GM12878 (cell line): ENCODE measurements at regions not wholly inside any gene's neighbourhood (a gene's known extent, or its start where the extent isn't known, plus 50 kb on each side); places are given as distances from the start of the nearest gene placed in this dataset.

Source experiments
- ATAC-seq: fragments of 200-7000 bp; cut with Tn5 transposase; 3 replicates; pipeline ENCODE4 v1.9.1; 2020; ENCODE audit warnings: mild to moderate bottlenecking, moderate library complexity
- BruUV-seq: library from RNA; stranded (reverse); fragments of 400-500 nt; replicated peaks from 2 replicates; lab custom pipeline; 2021; lab: Mats Ljungman, UMichigan
- CTCF ChIA-PET: fragments of 300-600 bp; sonication (Branson Sonifier 250); formaldehyde crosslinking; extraction: SDS; loops from one replicate; lab custom pipeline; 2021; ENCODE audit warnings: inconsistent platforms; lab: Yijun Ruan, JAX
- POLR2A ChIA-PET: fragments of 350-600 bp; formaldehyde crosslinking; extraction: SDS; loops from one replicate; lab custom pipeline; 2021; ENCODE audit warnings: inconsistent platforms; lab: Charles Lee
- RAD21 ChIA-PET: fragments of 300-600 bp; sonication (Branson Sonifier 250); formaldehyde crosslinking; loops from one replicate; lab custom pipeline; 2023; ENCODE audit warnings: antibody characterized with exemption; ENCODE audit not compliant: unreplicated experiment; lab: Charles Lee
- SMC1A ChIA-PET: fragments of 300-600 bp; sonication (Branson Sonifier 250); formaldehyde crosslinking; loops from one replicate; lab custom pipeline; 2023; ENCODE audit not compliant: unreplicated experiment, uncharacterized antibody; lab: Charles Lee
- DNase-seq: peaks from one replicate; pipeline ENCODE4 v3.0.0-alpha.2; 2011; ENCODE audit warnings: low read depth, low spot score
- FAIRE-seq: peaks from 3 replicates; lab custom pipeline; 2011; peaks lifted over from hg19 to GRCh38; lab: Jason Lieb, UNC
- H2AFZ ChIP-seq: 2 replicates; pipeline ENCODE4 v1.6.0; 2011; ENCODE audit warnings: low read depth, low read length, control low read depth; ENCODE audit not compliant: control insufficient read depth
- H3K27ac ChIP-seq: 2 replicates; pipeline ENCODE4 v1.5.1; 2011; ENCODE audit warnings: control low read depth; ENCODE audit not compliant: control insufficient read depth, insufficient read depth
- H3K27me3 ChIP-seq, 2 experiments: replicated peaks in 1 of 2; 2 replicates each; pipeline versions ENCODE4 v1.6.0 to v1.6.1; 2011; ENCODE audit warnings: low read length in 1 of 2; ENCODE audit not compliant: control insufficient read depth in 2 of 2, insufficient read depth in 2 of 2
- H3K36me3 ChIP-seq, 2 experiments: 2 replicates each; pipeline ENCODE4 v1.5.1; 2011; ENCODE audit warnings: low read length in 1 of 2; ENCODE audit not compliant: control insufficient read depth in 2 of 2, insufficient read depth in 2 of 2
- H3K4me1 ChIP-seq: 2 replicates; pipeline ENCODE4 v1.6.1; 2011; ENCODE audit warnings: mild to moderate bottlenecking, low read length, moderate library complexity, mixed read lengths; ENCODE audit not compliant: control insufficient read depth, insufficient read depth
- H3K4me2 ChIP-seq: 2 replicates; pipeline ENCODE4 v1.6.0; 2011; ENCODE audit warnings: control low read depth; ENCODE audit not compliant: control insufficient read depth, insufficient read depth
- H3K4me3 ChIP-seq: fragments of 200-600 bp; sonication (generic); 2 replicates; pipeline ENCODE4 v1.5.1; 2016
- H3K79me2 ChIP-seq: 2 replicates; pipeline ENCODE4 v1.6.0; 2011; ENCODE audit warnings: low read length; ENCODE audit not compliant: control insufficient read depth, insufficient read depth
- H3K9ac ChIP-seq: 2 replicates; pipeline ENCODE4 v1.8.0; 2011; ENCODE audit warnings: low read length, control low read depth, mixed read lengths; ENCODE audit not compliant: control insufficient read depth, insufficient read depth
- H3K9me3 ChIP-seq: replicated peaks from 3 replicates; pipeline ENCODE4 v1.5.1; 2011; ENCODE audit warnings: mild to moderate bottlenecking, low read length; ENCODE audit not compliant: control insufficient read depth, insufficient read depth
- H4K20me1 ChIP-seq: 2 replicates; pipeline ENCODE4 v1.6.0; 2011; ENCODE audit not compliant: control insufficient read depth, insufficient read depth
- IRF4 ChIP-seq: IDR thresholded peaks from 2 replicates; pipeline ENCODE4 v1.6.1; 2011; ENCODE audit warnings: low read depth, low read length
- IRF5 ChIP-seq: fragments of 450-650 bp; IDR thresholded peaks from 2 replicates; pipeline ENCODE4 v1.6.1; 2017; ENCODE audit warnings: borderline replicate concordance
- NKRF ChIP-seq: fragments of 450-650 bp; conservative IDR thresholded peaks from 2 replicates; pipeline ENCODE4 v1.6.1; 2017; ENCODE audit warnings: mild to moderate bottlenecking, moderate library complexity
- SREBF2 ChIP-seq: IDR thresholded peaks from 2 replicates; pipeline ENCODE4 v1.6.1; 2012; ENCODE audit warnings: mild to moderate bottlenecking, low read length
- WGBS: methylation state at CpG from one replicate; pipeline ENCODE4 v1.1.6; 2016; ENCODE audit warnings: low lambda C conversion rate; ENCODE audit not compliant: insufficient replicate concordance, insufficient coverage; ENCODE audit errors: missing lambda C conversion rate; 5-methylcytosine and 5-hydroxymethylcytosine counted together
- in situ Hi-C: fragments of 300-500 bp; cut with MboI; formaldehyde crosslinking; loops from 9 replicates; pipeline ENCODE4 v1.14.3; 2018; ENCODE audit warnings: mixed read lengths
- intact Hi-C: fragments of 100-400 bp; cut with micrococcal nuclease; formaldehyde crosslinking; loops from one replicate; pipeline ENCODE4 v1.14.2; 2022; ENCODE audit not compliant: unreplicated experiment

GRCh38 chr4:30836231-30836630 is 116.1 kb downstream of the PCDH7 start:
- CTCF ChIA-PET = no interaction called here
- H3K9me3 ChIP-seq = no peaks in the 10 kb centered on the region
- TF ChIP-seq NKRF = no peak
- H3K27me3 ChIP-seq = no peaks in the 10 kb centered on the region
- RAD21 ChIA-PET = no interaction called here
- H2AFZ ChIP-seq = no peak overlapping the region
- in situ Hi-C loops = no loop called here
- POLR2A ChIA-PET = no interaction called here
- no peak overlapping the region for H3K27ac ChIP-seq
- no peaks in the 10 kb centered on the region for H3K4me1 ChIP-seq
- intact Hi-C loops = no loop called here
- no peaks in the 10 kb centered on the region for H4K20me1 ChIP-seq
- FAIRE-seq = no peak
- no peaks in the 10 kb centered on the region for H3K79me2 ChIP-seq
- H3K9ac ChIP-seq = no peak overlapping the region
- BruUV-seq = no TSS peak
- H3K4me2 ChIP-seq = no peak overlapping the region
- H3K36me3 ChIP-seq = no peaks in the 10 kb centered on the region
- ATAC-seq = no peak
- no peak overlapping the region for H3K4me3 ChIP-seq
- WGBS = 0% methylated on average over 1 of the region's 1 CpG
- SMC1A ChIA-PET = interaction anchor here (0.7 kb wide), 1 partner anchor 805 kb away, joined by 3 read pairs; no protein-coding TSS in a partner anchor
- no peak for DNase-seq

- ChIA-PET RAD21 (no interaction called here), CTCF (no interaction called here), POLR2A (no interaction called here), SMC1A (no interaction called here)
- BruUV-seq = no TSS peak
- no peaks in the 10 kb centered on the region for H3K9me3 ChIP-seq
- intact Hi-C loops = no loop called here
- ATAC-seq = no peak
- H3K4me2 ChIP-seq = no peak overlapping the region
- no peak for DNase-seq
- H3K4me3 ChIP-seq = no peak overlapping the region
- H3K27me3 ChIP-seq = no peaks in the 10 kb centered on the region
- no peak overlapping the region for H3K27ac ChIP-seq
- no peak overlapping the region for H3K9ac ChIP-seq
- 31% methylated on average over 2 of the region's 2 CpGs for WGBS
- TF ChIP-seq SREBF2 (no peak), IRF4 (no peak), IRF5 (no peak)
- H2AFZ ChIP-seq = no peak overlapping the region
- H4K20me1 ChIP-seq = no peaks in the 10 kb centered on the region
- in situ Hi-C loops = no loop called here
- no peaks in the 10 kb centered on the region for H3K79me2 ChIP-seq
- no peaks in the 10 kb centered on the region for H3K4me1 ChIP-seq
- H3K36me3 ChIP-seq = no peaks in the 10 kb centered on the region
- FAIRE-seq = no peak
Observed at GRCh38 chr4:30837131-30837539, 117.0 kb downstream of the PCDH7 start.
